GM12878 (cell line): ENCODE measurements at regions not wholly inside any gene's neighbourhood (a gene's known extent, or its start where the extent isn't known, plus 50 kb on each side); places are given as distances from the start of the nearest gene placed in this dataset.

Experiments
- ATAC-seq: fragments of 200-7000 bp; cut with Tn5 transposase; 3 replicates; pipeline ENCODE4 v1.9.1; 2020; ENCODE audit warnings: mild to moderate bottlenecking, moderate library complexity
- BruUV-seq: library from RNA; stranded (reverse); fragments of 400-500 nt; replicated peaks from 2 replicates; lab custom pipeline; 2021; lab: Mats Ljungman, UMichigan
- CTCF ChIA-PET: fragments of 300-600 bp; sonication (Branson Sonifier 250); formaldehyde crosslinking; extraction: SDS; loops from one replicate; lab custom pipeline; 2021; ENCODE audit warnings: inconsistent platforms; lab: Yijun Ruan, JAX
- POLR2A ChIA-PET: fragments of 350-600 bp; formaldehyde crosslinking; extraction: SDS; loops from one replicate; lab custom pipeline; 2021; ENCODE audit warnings: inconsistent platforms; lab: Charles Lee
- RAD21 ChIA-PET: fragments of 300-600 bp; sonication (Branson Sonifier 250); formaldehyde crosslinking; loops from one replicate; lab custom pipeline; 2023; ENCODE audit warnings: antibody characterized with exemption; ENCODE audit not compliant: unreplicated experiment; lab: Charles Lee
- SMC1A ChIA-PET: fragments of 300-600 bp; sonication (Branson Sonifier 250); formaldehyde crosslinking; loops from one replicate; lab custom pipeline; 2023; ENCODE audit not compliant: unreplicated experiment, uncharacterized antibody; lab: Charles Lee
- DNase-seq: peaks from one replicate; pipeline ENCODE4 v3.0.0-alpha.2; 2011; ENCODE audit warnings: low read depth, low spot score
- FAIRE-seq: peaks from 3 replicates; lab custom pipeline; 2011; peaks lifted over from hg19 to GRCh38; lab: Jason Lieb, UNC
- H2AFZ ChIP-seq: 2 replicates; pipeline ENCODE4 v1.6.0; 2011; ENCODE audit warnings: low read depth, low read length, control low read depth; ENCODE audit not compliant: control insufficient read depth
- H3K27ac ChIP-seq: 2 replicates; pipeline ENCODE4 v1.5.1; 2011; ENCODE audit warnings: control low read depth; ENCODE audit not compliant: control insufficient read depth, insufficient read depth
- H3K27me3 ChIP-seq, 2 experiments: replicated peaks in 1 of 2; 2 replicates each; pipeline versions ENCODE4 v1.6.0 to v1.6.1; 2011; ENCODE audit warnings: low read length in 1 of 2; ENCODE audit not compliant: control insufficient read depth in 2 of 2, insufficient read depth in 2 of 2
- H3K36me3 ChIP-seq, 2 experiments: 2 replicates each; pipeline ENCODE4 v1.5.1; 2011; ENCODE audit warnings: low read length in 1 of 2; ENCODE audit not compliant: control insufficient read depth in 2 of 2, insufficient read depth in 2 of 2
- H3K4me1 ChIP-seq: 2 replicates; pipeline ENCODE4 v1.6.1; 2011; ENCODE audit warnings: mild to moderate bottlenecking, low read length, moderate library complexity, mixed read lengths; ENCODE audit not compliant: control insufficient read depth, insufficient read depth
- H3K4me2 ChIP-seq: 2 replicates; pipeline ENCODE4 v1.6.0; 2011; ENCODE audit warnings: control low read depth; ENCODE audit not compliant: control insufficient read depth, insufficient read depth
- H3K4me3 ChIP-seq: fragments of 200-600 bp; sonication (generic); 2 replicates; pipeline ENCODE4 v1.5.1; 2016
- H3K79me2 ChIP-seq: 2 replicates; pipeline ENCODE4 v1.6.0; 2011; ENCODE audit warnings: low read length; ENCODE audit not compliant: control insufficient read depth, insufficient read depth
- H3K9ac ChIP-seq: 2 replicates; pipeline ENCODE4 v1.8.0; 2011; ENCODE audit warnings: low read length, control low read depth, mixed read lengths; ENCODE audit not compliant: control insufficient read depth, insufficient read depth
- H3K9me3 ChIP-seq: replicated peaks from 3 replicates; pipeline ENCODE4 v1.5.1; 2011; ENCODE audit warnings: mild to moderate bottlenecking, low read length; ENCODE audit not compliant: control insufficient read depth, insufficient read depth
- H4K20me1 ChIP-seq: 2 replicates; pipeline ENCODE4 v1.6.0; 2011; ENCODE audit not compliant: control insufficient read depth, insufficient read depth
- BCL11A ChIP-seq: IDR thresholded peaks from 2 replicates; pipeline ENCODE4 v1.6.1; 2011; ENCODE audit warnings: low read depth, low read length
- CHD1 ChIP-seq: IDR thresholded peaks from 2 replicates; pipeline ENCODE4 v1.6.1; 2012; ENCODE audit warnings: low read depth, low read length, improper control_type of control experiment
- CHD4 ChIP-seq: fragments of 200-600 bp; sonication (generic); IDR thresholded peaks from 2 replicates; pipeline ENCODE4 v1.6.1; 2016; ENCODE audit warnings: mild to moderate bottlenecking
- HDGF ChIP-seq: fragments of 450-650 bp; IDR thresholded peaks from 2 replicates; pipeline ENCODE4 v1.6.1; 2016; ENCODE audit warnings: antibody characterized with exemption
- MTA3 ChIP-seq: IDR thresholded peaks from 2 replicates; pipeline ENCODE4 v1.6.1; 2012; ENCODE audit warnings: low read length, inconsistent platforms, borderline replicate concordance
- SPI1 ChIP-seq: IDR thresholded peaks from 2 replicates; pipeline ENCODE4 v1.6.1; 2011; ENCODE audit warnings: low read depth, mild to moderate bottlenecking, low read length, moderate library complexity, borderline replicate concordance; ENCODE audit not compliant: insufficient read depth
- SREBF2 ChIP-seq: IDR thresholded peaks from 2 replicates; pipeline ENCODE4 v1.6.1; 2012; ENCODE audit warnings: mild to moderate bottlenecking, low read length
- TAF1 ChIP-seq: IDR thresholded peaks from 2 replicates; pipeline ENCODE4 v1.6.1; 2011; ENCODE audit warnings: mild to moderate bottlenecking, low read depth, low read length, borderline replicate concordance
- TARDBP ChIP-seq: IDR thresholded peaks from 2 replicates; pipeline ENCODE4 v1.6.1; 2016; ENCODE audit warnings: borderline replicate concordance
- USF2 ChIP-seq: IDR thresholded peaks from 2 replicates; pipeline ENCODE4 v1.6.1; 2011; ENCODE audit warnings: low read depth, low read length, improper control_type of control experiment, borderline replicate concordance
- YY1 ChIP-seq: IDR thresholded peaks from 2 replicates; pipeline ENCODE4 v1.6.1; 2011; ENCODE audit warnings: low read depth, mild to moderate bottlenecking, low read length
- ZNF592 ChIP-seq: fragments of 450-650 bp; IDR thresholded peaks from 2 replicates; pipeline ENCODE4 v1.6.1; 2017; ENCODE audit warnings: mild to moderate bottlenecking, moderate library complexity
- WGBS: methylation state at CpG from one replicate; pipeline ENCODE4 v1.1.6; 2016; ENCODE audit warnings: low lambda C conversion rate; ENCODE audit not compliant: insufficient replicate concordance, insufficient coverage; ENCODE audit errors: missing lambda C conversion rate; 5-methylcytosine and 5-hydroxymethylcytosine counted together
- in situ Hi-C: fragments of 300-500 bp; cut with MboI; formaldehyde crosslinking; loops from 9 replicates; pipeline ENCODE4 v1.14.3; 2018; ENCODE audit warnings: mixed read lengths
- intact Hi-C: fragments of 100-400 bp; cut with micrococcal nuclease; formaldehyde crosslinking; loops from one replicate; pipeline ENCODE4 v1.14.2; 2022; ENCODE audit not compliant: unreplicated experiment
- TF ChIP-seq, protein P1 (sequence below): fragments of 450-650 bp; IDR thresholded peaks from 2 replicates; pipeline ENCODE4 v1.6.1; 2017; ENCODE audit warnings: borderline replicate concordance
- TF ChIP-seq, protein P2 (sequence below): fragments of 450-650 bp; formaldehyde crosslinking; IDR thresholded peaks from 2 replicates; pipeline ENCODE4 v1.5.0; 2022; ENCODE audit warnings: mild to moderate bottlenecking, missing genetic modification characterization

GRCh38 chr7:85423209-85423895 lies 236.5 kb upstream of the SEMA3D start:
- H3K4me3 ChIP-seq: no peak overlapping the region
- H3K36me3 ChIP-seq: no peaks in the 10 kb centered on the region
- no peak overlapping the region for H2AFZ ChIP-seq
- ChIA-PET CTCF (no interaction called here), SMC1A (interaction anchor here (1.0 kb wide), 1 partner anchor 26 kb away, joined by 3 read pairs; no protein-coding TSS in a partner anchor), RAD21 (no interaction called here), POLR2A (no interaction called here)
- no TSS peak for BruUV-seq
- no peak for ATAC-seq
- in situ Hi-C loops (no loop called here), intact Hi-C loops (no loop called here)
- no peak for FAIRE-seq
- H3K4me1 ChIP-seq: no peaks in the 10 kb centered on the region
- WGBS: 63% methylated on average over 21 of the region's 21 CpGs
- no peak for DNase-seq
- H3K27me3 ChIP-seq: no peaks in the 10 kb centered on the region
- no peaks in the 10 kb centered on the region for H3K9me3 ChIP-seq
- H3K4me2 ChIP-seq: no peak overlapping the region
- no peak overlapping the region for H3K9ac ChIP-seq
- no peaks in the 10 kb centered on the region for H3K79me2 ChIP-seq
- no peak overlapping the region for H3K27ac ChIP-seq
- H4K20me1 ChIP-seq: no peaks in the 10 kb centered on the region
- no peak for TF ChIP-seq USF2
- TF ChIP-seq, protein P1, sequence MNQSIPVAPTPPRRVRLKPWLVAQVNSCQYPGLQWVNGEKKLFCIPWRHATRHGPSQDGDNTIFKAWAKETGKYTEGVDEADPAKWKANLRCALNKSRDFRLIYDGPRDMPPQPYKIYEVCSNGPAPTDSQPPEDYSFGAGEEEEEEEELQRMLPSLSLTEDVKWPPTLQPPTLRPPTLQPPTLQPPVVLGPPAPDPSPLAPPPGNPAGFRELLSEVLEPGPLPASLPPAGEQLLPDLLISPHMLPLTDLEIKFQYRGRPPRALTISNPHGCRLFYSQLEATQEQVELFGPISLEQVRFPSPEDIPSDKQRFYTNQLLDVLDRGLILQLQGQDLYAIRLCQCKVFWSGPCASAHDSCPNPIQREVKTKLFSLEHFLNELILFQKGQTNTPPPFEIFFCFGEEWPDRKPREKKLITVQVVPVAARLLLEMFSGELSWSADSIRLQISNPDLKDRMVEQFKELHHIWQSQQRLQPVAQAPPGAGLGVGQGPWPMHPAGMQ: no peak
- no peak for TF ChIP-seq SPI1
- TF ChIP-seq, protein P2, sequence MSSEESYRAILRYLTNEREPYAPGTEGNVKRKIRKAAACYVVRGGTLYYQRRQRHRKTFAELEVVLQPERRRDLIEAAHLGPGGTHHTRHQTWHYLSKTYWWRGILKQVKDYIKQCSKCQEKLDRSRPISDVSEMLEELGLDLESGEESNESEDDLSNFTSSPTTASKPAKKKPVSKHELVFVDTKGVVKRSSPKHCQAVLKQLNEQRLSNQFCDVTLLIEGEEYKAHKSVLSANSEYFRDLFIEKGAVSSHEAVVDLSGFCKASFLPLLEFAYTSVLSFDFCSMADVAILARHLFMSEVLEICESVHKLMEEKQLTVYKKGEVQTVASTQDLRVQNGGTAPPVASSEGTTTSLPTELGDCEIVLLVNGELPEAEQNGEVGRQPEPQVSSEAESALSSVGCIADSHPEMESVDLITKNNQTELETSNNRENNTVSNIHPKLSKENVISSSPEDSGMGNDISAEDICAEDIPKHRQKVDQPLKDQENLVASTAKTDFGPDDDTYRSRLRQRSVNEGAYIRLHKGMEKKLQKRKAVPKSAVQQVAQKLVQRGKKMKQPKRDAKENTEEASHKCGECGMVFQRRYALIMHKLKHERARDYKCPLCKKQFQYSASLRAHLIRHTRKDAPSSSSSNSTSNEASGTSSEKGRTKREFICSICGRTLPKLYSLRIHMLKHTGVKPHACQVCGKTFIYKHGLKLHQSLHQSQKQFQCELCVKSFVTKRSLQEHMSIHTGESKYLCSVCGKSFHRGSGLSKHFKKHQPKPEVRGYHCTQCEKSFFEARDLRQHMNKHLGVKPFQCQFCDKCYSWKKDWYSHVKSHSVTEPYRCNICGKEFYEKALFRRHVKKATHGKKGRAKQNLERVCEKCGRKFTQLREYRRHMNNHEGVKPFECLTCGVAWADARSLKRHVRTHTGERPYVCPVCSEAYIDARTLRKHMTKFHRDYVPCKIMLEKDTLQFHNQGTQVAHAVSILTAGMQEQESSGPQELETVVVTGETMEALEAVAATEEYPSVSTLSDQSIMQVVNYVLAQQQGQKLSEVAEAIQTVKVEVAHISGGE (CRISPR knock-in tag): no peak
- TF ChIP-seq HDGF: no peak
- TF ChIP-seq MTA3: no peak
- no peak for TF ChIP-seq ZNF592
- no peak for TF ChIP-seq CHD1
- no peak for TF ChIP-seq CHD4
- no peak for TF ChIP-seq YY1
- TF ChIP-seq SREBF2: no peak
- TF ChIP-seq TAF1: no peak
- no peak for TF ChIP-seq BCL11A
- no peak for TF ChIP-seq TARDBP
